ENCODE measurements at regions not wholly inside any gene's neighbourhood (a gene's known extent, or its start where the extent isn't known, plus 50 kb on each side); places are given as distances from the start of the nearest gene placed in this dataset.

GRCh38 chr18:30929718-30930117 lies 112.8 kb downstream of the DSC3 start:
- Mint-ChIP-seq H3K36me3 (no peaks in the 10 kb centered on the region), H3K27me3 (no peaks in the 10 kb centered on the region), H3K27ac (no peak overlapping the region), H3K9me3 (peaks cover 0 to 40% (median 7%) of the 10 kb centered on the region in 7 donors), H3K4me3 (no peak overlapping the region), H3K4me1 (no peaks in the 10 kb centered on the region)
- H3K36me3 ChIP-seq (ENCODE audit: control insufficient read depth, insufficient read depth, low read length), result no peaks in the 10 kb centered on the region
- no peaks in the 10 kb centered on the region for H3K4me1 ChIP-seq (ENCODE audit: control insufficient read depth, insufficient read depth, low read length, poor library complexity, severe bottlenecking)
- no peak overlapping the region for H3K27ac ChIP-seq (ENCODE audit: insufficient read depth, low read length, poor library complexity, severe bottlenecking)
- no peak for DNase-seq
- no peaks in the 10 kb centered on the region for H3K27me3 ChIP-seq (ENCODE audit: control insufficient read depth, insufficient read depth, low read length)
- no peak overlapping the region for H3K4me3 ChIP-seq (ENCODE audit: low read depth, low read length)
- ATAC-seq (ENCODE audit: low read depth in 2 of 2), result no peak
- H3K9me3 ChIP-seq (ENCODE audit: control insufficient read depth in 2 of 2, low read length in 2 of 2), result no peaks in the 10 kb centered on the region

GRCh38 chr18:30929065-30929464 lies 113.5 kb downstream of the DSC3 start:
- no peaks in the 10 kb centered on the region for H3K27me3 ChIP-seq (ENCODE audit: control insufficient read depth, insufficient read depth, low read length)
- H3K36me3 Mint-ChIP-seq, result no peaks in the 10 kb centered on the region
- H3K4me1 ChIP-seq (ENCODE audit: control insufficient read depth, insufficient read depth, low read length, poor library complexity, severe bottlenecking), result no peaks in the 10 kb centered on the region
- H3K4me3 ChIP-seq (ENCODE audit: low read depth, low read length), result no peak overlapping the region
- no peaks in the 10 kb centered on the region for H3K4me1 Mint-ChIP-seq
- peaks cover 0 to 2% of the 10 kb centered on the region in 2 experiments for H3K9me3 ChIP-seq (ENCODE audit: control insufficient read depth in 2 of 2, low read length in 2 of 2)
- no peaks in the 10 kb centered on the region for H3K36me3 ChIP-seq (ENCODE audit: control insufficient read depth, insufficient read depth, low read length)
- ATAC-seq (ENCODE audit: low read depth in 2 of 2), result no peak
- no peaks in the 10 kb centered on the region for H3K27me3 Mint-ChIP-seq
- H3K27ac Mint-ChIP-seq, result no peak overlapping the region
- DNase-seq, result no peak
- H3K9me3 Mint-ChIP-seq, result peaks cover 0 to 45% (median 9%) of the 10 kb centered on the region in 7 donors
- H3K4me3 Mint-ChIP-seq, result no peak overlapping the region
- H3K27ac ChIP-seq (ENCODE audit: insufficient read depth, low read length, poor library complexity, severe bottlenecking), result no peak overlapping the region

GRCh38 chr18:30927517-30928075 lies 114.9 kb downstream of the DSC3 start:
- H3K36me3 ChIP-seq (ENCODE audit: control insufficient read depth, insufficient read depth, low read length), result no peaks in the 10 kb centered on the region
- peaks cover 0 to 2% of the 10 kb centered on the region in 2 experiments for H3K9me3 ChIP-seq (ENCODE audit: control insufficient read depth in 2 of 2, low read length in 2 of 2)
- H3K27me3 Mint-ChIP-seq, result no peaks in the 10 kb centered on the region
- DNase-seq, result no peak
- no peak overlapping the region for H3K27ac Mint-ChIP-seq
- H3K4me1 Mint-ChIP-seq, result no peaks in the 10 kb centered on the region
- H3K27ac ChIP-seq (ENCODE audit: insufficient read depth, low read length, poor library complexity, severe bottlenecking), result no peak overlapping the region
- H3K4me1 ChIP-seq (ENCODE audit: control insufficient read depth, insufficient read depth, low read length, poor library complexity, severe bottlenecking), result no peaks in the 10 kb centered on the region
- H3K4me3 ChIP-seq (ENCODE audit: low read depth, low read length), result no peak overlapping the region
- peaks cover 0 to 44% (median 9%) of the 10 kb centered on the region in 7 donors for H3K9me3 Mint-ChIP-seq
- ATAC-seq (ENCODE audit: low read depth in 2 of 2), result no peak
- no peak overlapping the region for H3K4me3 Mint-ChIP-seq
- no peaks in the 10 kb centered on the region for H3K27me3 ChIP-seq (ENCODE audit: control insufficient read depth, insufficient read depth, low read length)
- H3K36me3 Mint-ChIP-seq, result no peaks in the 10 kb centered on the region

- no peak overlapping the region for H3K4me3 ChIP-seq (ENCODE audit: low read depth, low read length)
- no peaks in the 10 kb centered on the region for H3K27me3 ChIP-seq (ENCODE audit: control insufficient read depth, insufficient read depth, low read length)
- ATAC-seq (ENCODE audit: low read depth in 2 of 2), result no peak
- DNase-seq, result no peak
- Mint-ChIP-seq H3K4me3 (no peak overlapping the region), H3K9me3 (peaks cover 0 to 40% (median 11%) of the 10 kb centered on the region in 7 donors), H3K36me3 (no peaks in the 10 kb centered on the region), H3K27ac (no peak overlapping the region), H3K4me1 (no peaks in the 10 kb centered on the region), H3K27me3 (no peaks in the 10 kb centered on the region)
- H3K36me3 ChIP-seq (ENCODE audit: control insufficient read depth, insufficient read depth, low read length), result no peaks in the 10 kb centered on the region
- H3K4me1 ChIP-seq (ENCODE audit: control insufficient read depth, insufficient read depth, low read length, poor library complexity, severe bottlenecking), result no peaks in the 10 kb centered on the region
- H3K9me3 ChIP-seq (ENCODE audit: control insufficient read depth in 2 of 2, low read length in 2 of 2), result peaks cover 0 to 4% of the 10 kb centered on the region in 2 experiments
- no peak overlapping the region for H3K27ac ChIP-seq (ENCODE audit: insufficient read depth, low read length, poor library complexity, severe bottlenecking)
Observed at GRCh38 chr18:30927042-30927441, 115.5 kb downstream of the DSC3 start.

GRCh38 chr18:30925795-30926194 lies 116.7 kb downstream of the DSC3 start:
- no peaks in the 10 kb centered on the region for H3K27me3 Mint-ChIP-seq
- H3K27ac ChIP-seq (ENCODE audit: insufficient read depth, low read length, poor library complexity, severe bottlenecking), result no peak overlapping the region

GRCh38 chr18:30920757-30921156 lies 121.8 kb downstream of the DSC3 start:
- Mint-ChIP-seq H3K36me3 (no peaks in the 10 kb centered on the region), H3K4me3 (no peak overlapping the region), H3K27ac (no peak overlapping the region), H3K27me3 (no peaks in the 10 kb centered on the region), H3K4me1 (no peaks in the 10 kb centered on the region), H3K9me3 (peaks cover 0 to 25% (median 8%) of the 10 kb centered on the region in 7 donors)
- no peaks in the 10 kb centered on the region for H3K36me3 ChIP-seq (ENCODE audit: control insufficient read depth, insufficient read depth, low read length)
- DNase-seq (no peak), ATAC-seq (ENCODE audit: low read depth in 2 of 2) (no peak)
- H3K4me3 ChIP-seq (ENCODE audit: low read depth, low read length), result no peak overlapping the region
- H3K9me3 ChIP-seq (ENCODE audit: control insufficient read depth in 2 of 2, low read length in 2 of 2), result peaks cover 0 to 6% of the 10 kb centered on the region in 2 experiments
- no peaks in the 10 kb centered on the region for H3K4me1 ChIP-seq (ENCODE audit: control insufficient read depth, insufficient read depth, low read length, poor library complexity, severe bottlenecking)
- no peaks in the 10 kb centered on the region for H3K27me3 ChIP-seq (ENCODE audit: control insufficient read depth, insufficient read depth, low read length)
- no peak overlapping the region for H3K27ac ChIP-seq (ENCODE audit: insufficient read depth, low read length, poor library complexity, severe bottlenecking)

More at GRCh38 chr18:30925795-30926194, 116.7 kb downstream of the DSC3 start:
- Mint-ChIP-seq H3K9me3 (peaks cover 0 to 35% (median 11%) of the 10 kb centered on the region in 7 donors), H3K4me1 (no peaks in the 10 kb centered on the region), H3K27ac (no peak overlapping the region), H3K4me3 (no peak overlapping the region), H3K36me3 (no peaks in the 10 kb centered on the region)
- no peaks in the 10 kb centered on the region for H3K4me1 ChIP-seq (ENCODE audit: control insufficient read depth, insufficient read depth, low read length, poor library complexity, severe bottlenecking)
- no peaks in the 10 kb centered on the region for H3K27me3 ChIP-seq (ENCODE audit: control insufficient read depth, insufficient read depth, low read length)
- ATAC-seq (ENCODE audit: low read depth in 2 of 2) (no peak), DNase-seq (no peak)
- no peak overlapping the region for H3K4me3 ChIP-seq (ENCODE audit: low read depth, low read length)
- H3K9me3 ChIP-seq (ENCODE audit: control insufficient read depth in 2 of 2, low read length in 2 of 2), result peaks cover 0 to 6% of the 10 kb centered on the region in 2 experiments
- H3K36me3 ChIP-seq (ENCODE audit: control insufficient read depth, insufficient read depth, low read length), result no peaks in the 10 kb centered on the region

- Mint-ChIP-seq H3K27me3 (no peaks in the 10 kb centered on the region), H3K9me3 (peaks cover 0 to 24% (median 6%) of the 10 kb centered on the region in 7 donors), H3K36me3 (no peaks in the 10 kb centered on the region), H3K4me3 (no peak overlapping the region), H3K4me1 (no peaks in the 10 kb centered on the region), H3K27ac (peak overlapping the region in 1 of 3 donors; percentile 48)
- no peak for DNase-seq
- Histone ChIP-seq H3K27ac (ENCODE audit: insufficient read depth, low read length, poor library complexity, severe bottlenecking) (no peak overlapping the region), H3K36me3 (ENCODE audit: control insufficient read depth, insufficient read depth, low read length) (no peaks in the 10 kb centered on the region), H3K4me1 (ENCODE audit: control insufficient read depth, insufficient read depth, low read length, poor library complexity, severe bottlenecking) (no peaks in the 10 kb centered on the region), H3K9me3 (ENCODE audit: control insufficient read depth in 2 of 2, low read length in 2 of 2) (peaks cover 0 to 6% of the 10 kb centered on the region in 2 experiments), H3K4me3 (ENCODE audit: low read depth, low read length) (no peak overlapping the region), H3K27me3 (ENCODE audit: control insufficient read depth, insufficient read depth, low read length) (no peaks in the 10 kb centered on the region)
- ATAC-seq (ENCODE audit: low read depth in 2 of 2), result no peak
Observed at GRCh38 chr18:30920351-30920750, 122.2 kb downstream of the DSC3 start.

GRCh38 chr18:30917651-30918050 lies 124.9 kb downstream of the DSC3 start:
- DNase-seq (no peak), ATAC-seq (ENCODE audit: low read depth in 2 of 2) (no peak)
- Histone ChIP-seq H3K36me3 (ENCODE audit: control insufficient read depth, insufficient read depth, low read length) (no peaks in the 10 kb centered on the region), H3K27ac (ENCODE audit: insufficient read depth, low read length, poor library complexity, severe bottlenecking) (no peak overlapping the region), H3K27me3 (ENCODE audit: control insufficient read depth, insufficient read depth, low read length) (no peaks in the 10 kb centered on the region), H3K4me3 (ENCODE audit: low read depth, low read length) (no peak overlapping the region), H3K9me3 (ENCODE audit: control insufficient read depth in 2 of 2, low read length in 2 of 2) (peaks cover 0 to 4% of the 10 kb centered on the region in 2 experiments), H3K4me1 (ENCODE audit: control insufficient read depth, insufficient read depth, low read length, poor library complexity, severe bottlenecking) (no peaks in the 10 kb centered on the region)
- no peak overlapping the region for H3K4me3 Mint-ChIP-seq
- H3K36me3 Mint-ChIP-seq, result no peaks in the 10 kb centered on the region
- no peak overlapping the region for H3K27ac Mint-ChIP-seq
- peaks cover 0 to 15% (median 4%) of the 10 kb centered on the region in 7 donors for H3K9me3 Mint-ChIP-seq
- no peaks in the 10 kb centered on the region for H3K4me1 Mint-ChIP-seq
- no peaks in the 10 kb centered on the region for H3K27me3 Mint-ChIP-seq

Measured in CD4-positive, CD25-positive, alpha-beta regulatory T cell (primary cell).